Left lung (tissue), 4 donors: ENCODE measurements at regions not wholly inside any gene's neighbourhood (a gene's known extent, or its start where the extent isn't known, plus 50 kb on each side); places are given as distances from the start of the nearest gene placed in this dataset.
"Not testable (repeated sequence)": the region's sequence is repeated elsewhere in the genome, so short reads cannot be mapped to it uniquely, and the experiment has no call there.

ENCODE experiments used
- ATAC-seq: fragments of 200-7000 bp; cut with Tn5 transposase; one replicate; pipeline ENCODE4 v1.9.1; 2020; ENCODE audit warnings: moderate library complexity
- DNase-seq, 4 donors: peaks; one replicate each; pipeline ENCODE4 v3.0.0-alpha.2; 2013 to 2020
- H3K27ac ChIP-seq, 2 donors: fragments of 200-600 bp; sonication (generic) in 1 of 2; one replicate each; pipeline versions ENCODE4 v1.5.0 to v1.8.0; 2020 to 2021
- H3K27me3 ChIP-seq, 2 donors: fragments of 200-600 bp; sonication (generic) in 1 of 2; one replicate each; pipeline versions ENCODE4 v1.5.0 to v1.8.0; 2020 to 2021
- H3K36me3 ChIP-seq, 2 donors: fragments of 200-600 bp; sonication (generic) in 1 of 2; one replicate each; pipeline versions ENCODE4 v1.5.0 to v1.8.0; 2020 to 2021
- H3K4me1 ChIP-seq, 2 donors: fragments of 200-600 bp; one replicate each; pipeline ENCODE4 v1.8.0; 2021
- H3K4me3 ChIP-seq, 2 donors: fragments of 200-600 bp; sonication (generic) in 1 of 2; one replicate each; pipeline versions ENCODE4 v1.5.0 to v1.8.0; 2020 to 2021; ENCODE audit warnings: mild to moderate bottlenecking in 1 of 2
- H3K9me3 ChIP-seq, 2 donors: fragments of 200-600 bp; sonication (generic) in 1 of 2; one replicate each; pipeline versions ENCODE4 v1.5.0 to v1.8.0; 2020 to 2021
- intact Hi-C, 2 donors: fragments of 100-400 bp; cut with DNase I; formaldehyde crosslinking; loops; one replicate each; pipeline versions ENCODE4 v1.11.2 to v1.14.2; 2022
- TF ChIP-seq, protein P1 (sequence below), 2 donors: fragments of 200-600 bp; sonication (generic) in 1 of 2; IDR thresholded peaks; one replicate each; pipeline versions ENCODE4 v1.5.0 to v1.8.0; 2021; ENCODE audit warnings: antibody characterized with exemption in 2 of 2
- donor health status: DM: no; HTN: yes; CAD: no.
- donor health status: DM: no; HTN: no; CAD: no.

DNA sequence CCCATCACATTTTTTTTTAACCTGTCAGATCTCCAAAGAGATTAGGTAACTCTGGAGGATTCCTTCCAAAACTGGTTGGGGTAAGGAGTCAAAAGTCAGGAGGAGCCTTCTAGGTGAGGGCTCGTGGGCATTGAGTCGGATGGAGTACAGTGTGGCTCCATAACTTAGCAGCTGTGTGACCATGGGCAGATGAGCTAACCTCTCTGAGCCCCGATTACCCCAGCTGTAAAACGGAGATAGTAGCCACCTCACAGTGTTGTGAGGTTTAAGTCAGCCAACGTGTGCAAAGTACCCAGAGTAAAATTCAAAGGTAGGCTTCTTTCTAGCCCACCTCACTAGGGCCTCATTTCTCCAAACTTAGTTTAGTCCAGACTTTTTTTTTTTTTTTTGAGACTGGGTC lies 151.5 kb downstream of the CD24 start:
- ATAC-seq = no peak
- Histone ChIP-seq H3K4me3 (no peak overlapping the region), H3K9me3 (peaks cover 0 to under 1% of the 10 kb centered on the region in 2 donors), H3K27ac (no peak overlapping the region), H3K4me1 (no peaks in the 10 kb centered on the region), H3K27me3 (no peaks in the 10 kb centered on the region), H3K36me3 (no peaks in the 10 kb centered on the region)
- TF ChIP-seq, protein P1, sequence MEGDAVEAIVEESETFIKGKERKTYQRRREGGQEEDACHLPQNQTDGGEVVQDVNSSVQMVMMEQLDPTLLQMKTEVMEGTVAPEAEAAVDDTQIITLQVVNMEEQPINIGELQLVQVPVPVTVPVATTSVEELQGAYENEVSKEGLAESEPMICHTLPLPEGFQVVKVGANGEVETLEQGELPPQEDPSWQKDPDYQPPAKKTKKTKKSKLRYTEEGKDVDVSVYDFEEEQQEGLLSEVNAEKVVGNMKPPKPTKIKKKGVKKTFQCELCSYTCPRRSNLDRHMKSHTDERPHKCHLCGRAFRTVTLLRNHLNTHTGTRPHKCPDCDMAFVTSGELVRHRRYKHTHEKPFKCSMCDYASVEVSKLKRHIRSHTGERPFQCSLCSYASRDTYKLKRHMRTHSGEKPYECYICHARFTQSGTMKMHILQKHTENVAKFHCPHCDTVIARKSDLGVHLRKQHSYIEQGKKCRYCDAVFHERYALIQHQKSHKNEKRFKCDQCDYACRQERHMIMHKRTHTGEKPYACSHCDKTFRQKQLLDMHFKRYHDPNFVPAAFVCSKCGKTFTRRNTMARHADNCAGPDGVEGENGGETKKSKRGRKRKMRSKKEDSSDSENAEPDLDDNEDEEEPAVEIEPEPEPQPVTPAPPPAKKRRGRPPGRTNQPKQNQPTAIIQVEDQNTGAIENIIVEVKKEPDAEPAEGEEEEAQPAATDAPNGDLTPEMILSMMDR (IDR thresholded peaks at IDR 0.05) = no peak
- no peak for DNase-seq
- intact Hi-C loops = no loop called here

DNA sequence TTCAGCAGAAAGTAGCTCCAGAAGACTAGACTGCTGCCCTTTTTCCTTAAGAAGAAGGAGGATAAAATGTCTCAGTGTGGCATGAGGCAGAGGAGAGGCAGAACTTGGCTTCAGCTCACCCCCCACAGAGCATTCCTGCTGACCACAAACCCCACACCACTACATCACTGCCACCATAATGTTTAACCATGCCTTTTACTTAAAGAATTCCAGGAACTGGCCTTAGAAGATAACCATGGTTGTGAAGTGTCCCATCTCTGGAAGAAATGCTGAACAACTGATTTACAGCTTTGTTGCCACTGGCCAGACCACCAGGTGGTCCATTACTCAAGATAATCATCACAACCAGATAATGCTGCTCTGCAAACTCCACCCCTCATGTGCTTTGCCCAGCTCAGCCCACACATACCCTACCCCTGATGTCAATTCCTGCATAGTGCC lies 154.1 kb downstream of the CD24 start:
- intact Hi-C loops = no loop called here
- DNase-seq (no peak), ATAC-seq (no peak)
- H3K4me1 ChIP-seq = no peaks in the 10 kb centered on the region
- no peaks in the 10 kb centered on the region for H3K9me3 ChIP-seq
- no peak overlapping the region for H3K4me3 ChIP-seq
- H3K36me3 ChIP-seq = no peaks in the 10 kb centered on the region
- TF ChIP-seq, protein P1 (IDR thresholded peaks at IDR 0.05) = no peak
- H3K27ac ChIP-seq = no peak overlapping the region
- no peaks in the 10 kb centered on the region for H3K27me3 ChIP-seq

DNA sequence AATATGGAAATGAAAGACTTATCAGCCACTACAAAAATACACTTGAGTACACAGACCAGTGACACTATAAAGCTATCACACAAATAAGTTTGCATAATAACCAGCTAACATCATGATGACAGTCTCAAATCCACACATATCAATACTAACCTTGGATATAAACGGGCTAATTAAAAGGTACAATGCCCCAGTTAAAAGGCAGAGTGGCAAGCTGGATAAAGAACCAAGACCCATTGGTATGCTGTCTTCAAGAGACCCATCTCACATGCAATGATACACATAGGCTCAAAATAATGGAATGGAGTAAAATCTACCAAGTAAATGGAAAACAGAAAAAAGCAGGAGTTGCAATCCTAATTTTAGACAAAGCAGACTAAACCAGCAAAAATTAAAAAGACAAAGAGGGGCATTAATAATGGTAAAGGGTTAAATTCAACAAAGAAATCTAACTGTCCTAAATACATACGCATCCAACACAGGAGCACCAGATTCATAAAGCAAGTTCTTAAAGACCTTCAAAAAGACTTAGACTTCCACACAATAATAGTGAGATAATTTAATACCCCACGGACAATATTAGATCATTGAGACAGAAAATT lies 163.3 kb downstream of the CD24 start:
- ATAC-seq = no peak
- Histone ChIP-seq H3K27ac (no peak overlapping the region), H3K27me3 (no peaks in the 10 kb centered on the region), H3K4me3 (no peak overlapping the region), H3K36me3 (no peaks in the 10 kb centered on the region), H3K9me3 (peaks cover 0 to 57% of the 10 kb centered on the region in 2 donors), H3K4me1 (no peaks in the 10 kb centered on the region)
- no peak for DNase-seq
- TF ChIP-seq, protein P1 (IDR thresholded peaks at IDR 0.05) = no peak
- intact Hi-C loops = no loop called here

DNA sequence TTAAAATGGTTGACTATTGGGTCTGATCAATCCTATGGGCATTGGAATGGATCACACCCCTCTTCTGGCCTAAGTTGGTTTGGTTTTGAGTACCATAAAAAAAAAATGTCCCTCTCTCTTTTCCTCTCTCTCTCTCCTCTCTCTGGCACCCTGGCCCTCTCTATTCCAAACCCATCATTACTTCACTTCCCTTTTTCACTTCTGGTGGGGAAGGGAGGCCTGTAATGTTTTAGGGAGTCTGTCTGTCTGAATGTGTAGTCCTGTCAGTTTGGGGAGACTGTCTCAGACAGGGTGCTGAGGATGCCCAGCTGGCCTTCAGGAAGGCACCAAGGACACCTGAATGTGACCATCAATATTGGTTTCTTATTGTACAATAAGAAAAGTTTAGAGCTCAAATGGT lies 165.8 kb downstream of the CD24 start:
- H3K27me3 ChIP-seq = no peaks in the 10 kb centered on the region
- H3K9me3 ChIP-seq = peaks cover 0 to 59% of the 10 kb centered on the region in 2 donors
- no peaks in the 10 kb centered on the region for H3K36me3 ChIP-seq
- DNase-seq = no peak
- intact Hi-C loops = no loop called here
- H3K4me1 ChIP-seq = no peaks in the 10 kb centered on the region
- no peak for ATAC-seq
- TF ChIP-seq, protein P1 (IDR thresholded peaks at IDR 0.05) = no peak
- H3K4me3 ChIP-seq = no peak overlapping the region
- no peak overlapping the region for H3K27ac ChIP-seq

DNA sequence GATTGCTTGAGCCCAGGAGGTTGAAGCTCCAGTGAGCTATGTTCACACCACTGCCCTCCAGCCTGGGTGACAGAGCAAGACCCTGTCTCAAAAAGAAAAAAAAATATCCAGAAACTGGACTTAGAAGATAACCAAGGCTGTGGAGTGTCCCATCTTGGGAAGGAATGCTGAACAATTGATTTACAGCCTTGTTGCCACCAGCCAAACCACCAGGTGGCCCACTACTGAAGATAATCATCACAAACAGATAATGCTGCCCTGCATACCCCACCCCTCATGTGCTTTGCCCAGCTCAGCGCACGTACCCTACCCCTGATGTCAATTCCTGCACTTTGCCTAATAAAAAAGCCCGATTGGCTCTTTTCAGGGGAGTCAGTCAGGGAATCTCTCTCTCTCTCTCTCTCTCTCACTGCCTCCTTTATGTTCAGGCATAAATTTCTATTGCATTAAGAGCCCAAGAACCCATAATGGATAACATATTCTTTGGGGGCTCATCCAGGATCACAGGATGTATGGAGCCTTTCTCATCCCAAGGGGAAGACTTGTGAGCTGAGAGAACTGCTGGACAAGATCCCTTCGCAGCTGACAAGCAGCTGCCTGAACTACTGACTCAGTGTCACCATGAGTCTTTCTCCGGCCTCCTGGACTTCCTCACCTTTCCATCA lies 166.4 kb downstream of the CD24 start:
- DNase-seq (no peak), ATAC-seq (no peak)
- H3K4me1 ChIP-seq = no peaks in the 10 kb centered on the region
- TF ChIP-seq, protein P1 (IDR thresholded peaks at IDR 0.05) = no peak
- no peaks in the 10 kb centered on the region for H3K27me3 ChIP-seq
- H3K36me3 ChIP-seq = no peaks in the 10 kb centered on the region
- peaks cover 0 to 59% of the 10 kb centered on the region in 2 donors for H3K9me3 ChIP-seq
- intact Hi-C loops = no loop called here
- no peak overlapping the region for H3K27ac ChIP-seq
- no peak overlapping the region for H3K4me3 ChIP-seq

DNA sequence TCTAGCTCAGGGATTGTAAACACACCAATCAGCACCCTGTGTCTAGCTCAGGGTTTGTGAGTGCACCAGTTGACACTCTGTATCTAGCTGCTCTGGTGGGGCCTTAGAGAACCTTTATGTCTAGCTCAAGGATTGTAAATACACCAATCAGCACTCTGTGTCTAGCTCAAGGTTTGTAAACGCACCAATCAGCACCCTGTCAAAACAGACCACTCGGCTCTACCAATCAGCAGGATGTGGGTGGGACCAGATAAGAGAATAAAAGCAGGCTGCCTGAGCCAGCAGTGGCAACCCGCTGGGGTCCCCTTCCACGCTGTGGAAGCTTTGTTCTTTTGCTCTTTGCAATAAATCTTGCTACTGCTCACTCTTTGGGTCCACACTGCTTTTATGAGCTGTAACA lies 168.3 kb downstream of the CD24 start:
- H3K27me3 ChIP-seq, ATAC-seq, DNase-seq, H3K27ac ChIP-seq, H3K4me3 ChIP-seq, H3K36me3 ChIP-seq, intact Hi-C loops, H3K4me1 ChIP-seq: not testable (repeated sequence)
- peaks cover 0 to 47% of the 10 kb centered on the region in 2 donors for H3K9me3 ChIP-seq
